Esophagus muscularis mucosa (tissue), 4 donors: ENCODE measurements at regions not wholly inside any gene's neighbourhood (a gene's known extent, or its start where the extent isn't known, plus 50 kb on each side); places are given as distances from the start of the nearest gene placed in this dataset.

Source experiments
- DNase-seq: peaks from one replicate; pipeline ENCODE4 v3.0.0-alpha.2; 2017; ENCODE audit errors: extremely low spot score
- H3K27ac ChIP-seq, 4 donors: fragments of 200-600 bp; sonication (generic); replicated peaks in 1 of 4; 1 replicate in 3 of 4; 2 replicates in 1 of 4; pipeline ENCODE4 v1.5.1; 2016 to 2019; ENCODE audit warnings: mild to moderate bottlenecking in 1 of 4
- H3K27me3 ChIP-seq, 4 donors: fragments of 200-600 bp; sonication (generic); one replicate each; pipeline versions ENCODE4 v1.5.1 to v1.6.0; 2016 to 2019
- H3K36me3 ChIP-seq, 4 donors: fragments of 200-600 bp; sonication (generic); one replicate each; pipeline ENCODE4 v1.5.1; 2016 to 2019
- H3K4me1 ChIP-seq, 4 donors: fragments of 200-600 bp; sonication (generic); one replicate each; pipeline ENCODE4 v1.5.1; 2016 to 2019
- H3K4me3 ChIP-seq, 4 donors: fragments of 200-600 bp; sonication (generic); 1 replicate in 2 of 4; 2 replicates in 2 of 4; pipeline ENCODE4 v1.5.1; 2016 to 2019; ENCODE audit warnings: mild to moderate bottlenecking in 4 of 4, moderate library complexity in 1 of 4
- H3K9me3 ChIP-seq, 4 donors: fragments of 200-600 bp; sonication (generic); 1 replicate in 3 of 4; 2 replicates in 1 of 4; pipeline ENCODE4 v1.5.1; 2016 to 2019
- EP300 ChIP-seq: sonication (generic); formaldehyde crosslinking; IDR thresholded peaks from one replicate; pipeline ENCODE4 v1.6.1; 2017; ENCODE audit warnings: antibody characterized with exemption
- POLR2A ChIP-seq: fragments of 450-650 bp; IDR thresholded peaks from one replicate; pipeline ENCODE4 v1.6.1; 2017; ENCODE audit warnings: antibody characterized with exemption, moderate library complexity, mild to moderate bottlenecking, low read depth
- POLR2AphosphoS5 ChIP-seq, 2 donors: sonication (generic); formaldehyde crosslinking; IDR thresholded peaks; one replicate each; pipeline ENCODE4 v1.6.1; 2017; ENCODE audit warnings: antibody characterized with exemption in 2 of 2
- WGBS: methylation state at CpG from one replicate; pipeline ENCODE4 v1.1.5; 2018; 5-methylcytosine and 5-hydroxymethylcytosine counted together
- intact Hi-C: fragments of 100-400 bp; cut with DNase I; formaldehyde crosslinking; loops from one replicate; pipeline ENCODE4 v1.15.1; 2023
- TF ChIP-seq, protein P1 (sequence below), 3 experiments: fragments of 200-600 bp in 2 of 3; fragments of 450-650 bp in 1 of 3; sonication (generic) in 2 of 3; IDR thresholded peaks; one replicate each; pipeline ENCODE4 v1.5.1; 2017 to 2019; ENCODE audit warnings: antibody characterized with exemption in 3 of 3, mild to moderate bottlenecking in 2 of 3, moderate library complexity in 1 of 3

DNA sequence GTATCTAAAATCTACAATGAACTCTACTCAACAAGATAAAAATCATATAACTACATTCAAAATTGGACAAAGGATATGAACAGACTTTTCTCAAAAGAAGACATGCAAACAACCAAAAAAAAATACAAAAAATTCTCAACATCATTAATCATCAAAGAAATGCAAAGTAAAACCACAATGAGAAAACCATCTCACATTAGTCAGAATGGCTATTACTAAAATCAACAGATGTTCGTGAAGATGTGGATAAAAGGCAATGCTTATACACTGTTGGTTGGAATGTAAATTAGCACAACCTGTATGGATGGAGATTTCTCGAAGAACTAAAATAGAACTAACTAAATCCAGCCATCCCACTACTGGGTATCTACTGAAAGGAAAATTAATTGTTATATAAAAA lies 1080.8 kb downstream of the AMY1C start:
- Histone ChIP-seq H3K36me3 (no peaks in the 10 kb centered on the region), H3K4me3 (no peak overlapping the region), H3K4me1 (no peaks in the 10 kb centered on the region), H3K27ac (no peak overlapping the region), H3K27me3 (no peaks in the 10 kb centered on the region), H3K9me3 (peaks cover 0 to 1% (median 0%) of the 10 kb centered on the region in 4 donors)
- intact Hi-C loops = no loop called here
- DNase-seq = no peak
- no peak for TF ChIP-seq POLR2AphosphoS5 (IDR thresholded peaks at IDR 0.05)
- no peak for TF ChIP-seq EP300
- no peak for TF ChIP-seq POLR2A
- TF ChIP-seq, protein P1, sequence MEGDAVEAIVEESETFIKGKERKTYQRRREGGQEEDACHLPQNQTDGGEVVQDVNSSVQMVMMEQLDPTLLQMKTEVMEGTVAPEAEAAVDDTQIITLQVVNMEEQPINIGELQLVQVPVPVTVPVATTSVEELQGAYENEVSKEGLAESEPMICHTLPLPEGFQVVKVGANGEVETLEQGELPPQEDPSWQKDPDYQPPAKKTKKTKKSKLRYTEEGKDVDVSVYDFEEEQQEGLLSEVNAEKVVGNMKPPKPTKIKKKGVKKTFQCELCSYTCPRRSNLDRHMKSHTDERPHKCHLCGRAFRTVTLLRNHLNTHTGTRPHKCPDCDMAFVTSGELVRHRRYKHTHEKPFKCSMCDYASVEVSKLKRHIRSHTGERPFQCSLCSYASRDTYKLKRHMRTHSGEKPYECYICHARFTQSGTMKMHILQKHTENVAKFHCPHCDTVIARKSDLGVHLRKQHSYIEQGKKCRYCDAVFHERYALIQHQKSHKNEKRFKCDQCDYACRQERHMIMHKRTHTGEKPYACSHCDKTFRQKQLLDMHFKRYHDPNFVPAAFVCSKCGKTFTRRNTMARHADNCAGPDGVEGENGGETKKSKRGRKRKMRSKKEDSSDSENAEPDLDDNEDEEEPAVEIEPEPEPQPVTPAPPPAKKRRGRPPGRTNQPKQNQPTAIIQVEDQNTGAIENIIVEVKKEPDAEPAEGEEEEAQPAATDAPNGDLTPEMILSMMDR (IDR thresholded peaks at IDR 0.05) = no peak
- WGBS = 91% methylated on average over 2 of the region's 2 CpGs

DNA sequence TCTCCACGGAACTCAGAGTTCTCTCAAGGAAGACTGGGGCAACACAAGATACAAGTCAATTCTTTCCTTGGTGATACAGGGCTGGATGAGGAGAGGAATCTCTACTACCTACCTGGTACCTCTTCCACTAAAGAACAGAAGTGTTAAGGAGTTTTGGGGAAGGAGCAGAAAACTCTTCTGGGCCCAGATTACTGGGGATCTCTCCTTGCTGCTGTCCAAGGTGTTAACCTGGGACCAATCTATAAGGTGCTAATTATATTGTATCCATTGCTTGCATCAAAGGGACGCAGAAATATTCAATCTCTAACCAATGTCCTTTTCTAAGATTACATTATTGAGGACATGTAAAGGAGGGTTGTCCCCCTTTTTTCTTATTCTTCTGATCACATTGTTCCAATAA lies 1102.5 kb downstream of the AMY1C start:
- no peaks in the 10 kb centered on the region for H3K36me3 ChIP-seq
- TF ChIP-seq, protein P1 (IDR thresholded peaks at IDR 0.05) = no peak
- TF ChIP-seq EP300 = no peak
- TF ChIP-seq POLR2AphosphoS5 (IDR thresholded peaks at IDR 0.05) = no peak
- no peak for TF ChIP-seq POLR2A
- intact Hi-C loops = no loop called here
- WGBS = 79% methylated on average over 2 of the region's 2 CpGs
- H3K9me3 ChIP-seq = no peaks in the 10 kb centered on the region
- H3K4me3 ChIP-seq = no peak overlapping the region
- H3K27me3 ChIP-seq = no peaks in the 10 kb centered on the region
- no peak overlapping the region for H3K27ac ChIP-seq
- no peak for DNase-seq
- H3K4me1 ChIP-seq = no peaks in the 10 kb centered on the region

DNA sequence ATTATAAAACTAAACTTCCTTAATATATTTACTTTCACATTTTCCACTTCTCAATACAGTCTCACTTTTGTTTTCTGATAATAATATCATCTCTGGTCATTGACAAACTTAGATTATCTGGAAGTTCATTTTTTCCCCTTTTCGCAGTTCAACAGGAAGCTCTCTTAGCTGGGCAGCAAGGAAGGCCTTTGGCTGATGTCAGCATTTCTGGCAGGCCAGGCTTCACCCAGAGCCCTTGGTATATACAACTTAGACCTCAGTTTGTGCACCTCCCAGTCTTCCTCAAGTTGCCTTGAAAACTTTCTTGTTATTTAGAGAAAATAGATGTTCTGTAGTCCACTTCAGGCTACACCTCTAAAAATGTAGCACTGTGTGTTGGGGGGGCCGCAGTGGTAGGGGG lies 1103.6 kb downstream of the AMY1C start:
- no peaks in the 10 kb centered on the region for H3K36me3 ChIP-seq
- no peak overlapping the region for H3K27ac ChIP-seq
- no peak for DNase-seq
- H3K4me3 ChIP-seq = no peak overlapping the region
- H3K27me3 ChIP-seq = no peaks in the 10 kb centered on the region
- intact Hi-C loops = no loop called here
- H3K9me3 ChIP-seq = no peaks in the 10 kb centered on the region
- TF ChIP-seq POLR2A (no peak), EP300 (no peak), POLR2AphosphoS5 (IDR thresholded peaks at IDR 0.05) (no peak)
- TF ChIP-seq, protein P1 (IDR thresholded peaks at IDR 0.05) = no peak
- no peaks in the 10 kb centered on the region for H3K4me1 ChIP-seq
- 89% methylated on average over 2 of the region's 2 CpGs for WGBS

DNA sequence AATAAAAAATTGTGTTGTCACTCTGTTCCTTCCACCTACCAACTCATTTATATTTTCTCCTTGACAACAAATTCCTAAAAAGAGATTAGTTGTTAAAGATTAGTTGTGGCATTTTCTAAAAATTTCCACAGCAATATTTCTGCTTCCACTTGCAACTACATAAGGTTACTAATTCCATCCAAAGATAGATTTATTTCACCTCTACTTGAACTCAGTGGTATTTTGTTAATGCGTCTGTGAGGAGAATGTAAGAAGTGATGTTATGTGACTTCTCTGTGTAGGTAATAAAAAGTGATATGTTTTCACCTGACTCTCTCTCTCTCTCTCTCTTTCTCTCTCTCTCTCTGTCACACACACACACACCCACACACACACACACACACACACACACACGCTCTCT lies 1104.8 kb downstream of the AMY1C start:
- H3K27me3 ChIP-seq = no peaks in the 10 kb centered on the region
- H3K36me3 ChIP-seq = no peaks in the 10 kb centered on the region
- no peak for TF ChIP-seq POLR2A
- TF ChIP-seq POLR2AphosphoS5 (IDR thresholded peaks at IDR 0.05) = no peak
- TF ChIP-seq, protein P1 (IDR thresholded peaks at IDR 0.05) = no peak
- no peak for TF ChIP-seq EP300
- H3K27ac ChIP-seq = no peak overlapping the region
- no peak for DNase-seq
- WGBS = 50% methylated on average over 2 of the region's 2 CpGs
- no peaks in the 10 kb centered on the region for H3K9me3 ChIP-seq
- intact Hi-C loops = no loop called here
- no peaks in the 10 kb centered on the region for H3K4me1 ChIP-seq
- no peak overlapping the region for H3K4me3 ChIP-seq

DNA sequence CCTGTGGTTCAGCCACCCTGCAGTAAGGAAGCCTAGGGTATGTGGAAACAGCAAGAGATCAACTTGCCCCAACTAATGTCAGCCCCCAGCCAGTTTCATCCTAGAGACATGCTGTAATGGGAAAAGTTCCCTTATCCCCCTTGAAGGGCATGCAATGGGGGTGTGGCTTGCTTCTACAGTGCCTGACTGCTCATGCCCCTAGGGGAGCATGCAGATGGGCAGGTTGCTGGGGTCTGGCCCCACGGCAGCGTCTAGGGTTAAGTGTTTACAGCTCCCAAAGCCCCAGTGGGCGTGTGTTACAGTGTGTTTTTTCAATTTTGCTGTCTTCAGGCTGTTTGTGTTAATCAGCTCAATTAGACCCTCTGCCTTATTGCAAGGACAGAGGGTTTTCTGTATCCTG lies 1105.9 kb downstream of the AMY1C start:
- no peaks in the 10 kb centered on the region for H3K27me3 ChIP-seq
- no peaks in the 10 kb centered on the region for H3K36me3 ChIP-seq
- H3K4me1 ChIP-seq = no peaks in the 10 kb centered on the region
- intact Hi-C loops = no loop called here
- TF ChIP-seq POLR2A (no peak), POLR2AphosphoS5 (IDR thresholded peaks at IDR 0.05) (no peak), EP300 (no peak)
- TF ChIP-seq, protein P1 (IDR thresholded peaks at IDR 0.05) = no peak
- no peak for DNase-seq
- H3K27ac ChIP-seq = no peak overlapping the region
- no peaks in the 10 kb centered on the region for H3K9me3 ChIP-seq
- H3K4me3 ChIP-seq = no peak overlapping the region
- WGBS = 57% methylated on average over 3 of the region's 3 CpGs
